VCaP (cell line): ENCODE measurements at regions not wholly inside any gene's neighbourhood (a gene's known extent, or its start where the extent isn't known, plus 50 kb on each side); places are given as distances from the start of the nearest gene placed in this dataset.

ENCODE experiments used
- H3K27ac ChIP-seq: fragments of 450-650 bp; 2 replicates; pipeline ENCODE4 v1.5.1; 2017
- CTCF ChIP-seq: fragments of 450-650 bp; conservative IDR thresholded peaks from 2 replicates; pipeline ENCODE4 v1.5.1; 2017; ENCODE audit warnings: mild to moderate bottlenecking, moderate library complexity

- H3K27ac ChIP-seq, result no peak overlapping the region
- peak; percentile 46 for TF ChIP-seq CTCF
Observed at GRCh38 chr7:116097365-116098009, 66.9 kb upstream of the TFEC start.

DNA sequence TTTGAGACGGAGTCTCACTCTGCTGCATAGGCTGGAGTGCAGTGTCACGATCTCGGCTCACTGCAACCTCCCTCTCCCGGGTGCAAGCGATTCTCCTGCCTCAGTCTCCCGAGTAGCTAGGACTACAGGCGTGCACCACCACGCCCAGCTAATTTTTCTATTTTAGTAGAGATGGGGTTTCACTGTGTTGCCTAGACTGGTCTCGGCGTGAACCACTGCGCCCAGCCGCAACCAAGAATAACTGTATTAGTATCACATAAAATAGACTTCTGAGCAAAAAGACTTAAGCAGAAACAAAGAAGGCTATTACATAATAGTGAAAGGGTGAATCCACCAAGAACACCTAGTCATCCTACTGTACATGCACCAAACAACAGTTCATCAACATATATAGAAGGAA is 67.6 kb upstream of the TFEC start:
- no peak for TF ChIP-seq CTCF
- H3K27ac ChIP-seq, result no peak overlapping the region

GRCh38 chr7:116100626-116101025 is 70.1 kb upstream of the TFEC start:
- TF ChIP-seq CTCF, result no peak
- no peak overlapping the region for H3K27ac ChIP-seq

DNA sequence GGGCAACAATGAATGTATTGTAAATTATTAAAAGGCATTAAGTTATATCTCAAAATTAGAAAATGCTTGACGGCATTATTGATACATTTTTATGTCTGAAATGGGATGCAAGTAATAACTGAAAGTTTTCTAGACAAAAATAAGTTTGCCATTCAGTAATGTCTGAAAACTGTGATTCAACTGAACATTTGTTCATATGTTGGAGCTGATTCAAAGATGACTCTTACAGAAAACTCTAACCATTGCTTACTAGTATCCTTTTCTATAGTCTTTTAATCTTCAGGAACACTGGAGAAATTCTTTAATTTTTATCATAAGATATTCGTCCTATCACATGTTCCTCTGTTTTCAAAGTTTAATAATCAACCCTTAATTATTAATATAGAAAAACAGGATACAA is 71.1 kb upstream of the TFEC start:
- TF ChIP-seq CTCF, result no peak
- no peak overlapping the region for H3K27ac ChIP-seq

DNA sequence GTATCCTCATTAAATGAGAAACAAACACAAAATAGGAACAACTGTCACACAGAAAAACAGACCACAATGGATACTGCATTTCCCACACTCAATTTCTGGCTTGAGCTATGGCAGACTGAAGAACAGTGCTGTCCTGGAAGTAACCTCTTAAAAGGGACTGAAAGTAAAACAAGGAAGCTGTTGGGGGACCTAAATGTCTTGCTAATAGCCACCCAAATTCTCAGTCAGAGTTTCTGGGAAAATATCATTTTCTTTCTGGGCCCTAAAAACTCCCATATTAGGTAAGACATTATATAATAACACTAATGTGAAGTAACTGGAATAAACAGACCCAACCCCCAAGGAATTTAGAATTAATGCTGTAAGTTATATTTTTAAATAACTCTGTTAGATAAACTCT is 80.9 kb upstream of the TFEC start:
- TF ChIP-seq CTCF, result no peak
- H3K27ac ChIP-seq, result no peak overlapping the region

DNA sequence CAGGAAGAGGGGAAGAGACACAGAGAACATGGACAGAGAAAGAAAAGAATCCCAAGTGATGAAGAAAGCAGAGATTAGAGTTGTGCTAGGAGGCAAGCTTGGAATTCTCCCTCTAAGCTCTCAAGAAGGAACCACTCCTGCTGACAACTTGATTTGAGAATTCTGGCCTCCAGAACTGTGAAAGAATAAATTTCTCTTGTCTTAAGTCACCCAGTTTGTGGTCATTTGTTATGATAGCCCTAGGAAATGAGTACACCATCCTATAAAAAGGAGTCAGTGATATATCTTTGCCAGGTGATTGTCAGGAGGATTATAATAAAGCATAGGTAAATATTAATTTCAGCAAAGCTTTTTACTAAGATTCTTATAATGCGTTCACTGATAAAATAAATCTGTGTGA is 82.7 kb upstream of the TFEC start:
- no peak overlapping the region for H3K27ac ChIP-seq
- no peak for TF ChIP-seq CTCF

DNA sequence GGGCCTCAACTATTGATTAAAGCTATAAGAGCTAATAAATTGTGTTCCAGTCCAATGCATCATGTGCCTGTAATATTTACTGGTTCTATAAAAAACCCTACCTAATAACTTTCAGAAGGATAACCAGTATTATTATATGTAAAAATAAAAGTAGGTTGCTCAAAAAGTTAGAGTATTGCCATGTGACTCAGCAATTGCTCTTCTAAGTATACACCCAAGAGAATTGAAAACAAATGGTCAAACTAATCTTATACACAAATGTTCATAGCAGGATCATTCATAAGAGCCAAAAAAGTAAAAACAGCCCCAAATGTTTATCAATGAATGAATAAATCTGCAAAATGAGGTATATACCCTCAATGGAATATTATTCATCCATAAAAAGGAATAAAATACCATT is 89.5 kb upstream of the TES start:
- H3K27ac ChIP-seq, result no peak overlapping the region
- TF ChIP-seq CTCF, result no peak
